Thymus (tissue), 11 donors: ENCODE measurements at regions not wholly inside any gene's neighbourhood (a gene's known extent, or its start where the extent isn't known, plus 50 kb on each side); places are given as distances from the start of the nearest gene placed in this dataset.

ENCODE experiments used
- DNase-seq, 9 donors: peaks; one replicate each; pipeline ENCODE4 v3.0.0-alpha.2; 2013; ENCODE audit warnings: low spot score in 9 of 9, low read depth in 6 of 9, missing footprints in 1 of 9
- H3K27ac ChIP-seq, 2 donors: one replicate each; pipeline ENCODE4 v1.5.1; 2013; ENCODE audit warnings: control low read depth in 1 of 2, low read depth in 1 of 2, low read length in 1 of 2, mild to moderate bottlenecking in 1 of 2, moderate library complexity in 1 of 2
- H3K27me3 ChIP-seq, 2 donors: one replicate each; pipeline ENCODE4 v1.5.1; 2013; ENCODE audit warnings: low read length in 1 of 2; ENCODE audit not compliant: control insufficient read depth in 2 of 2, insufficient read depth in 1 of 2
- H3K36me3 ChIP-seq, 2 donors: one replicate each; pipeline ENCODE4 v1.5.1; 2013; ENCODE audit warnings: low read length in 1 of 2, mild to moderate bottlenecking in 1 of 2, moderate library complexity in 1 of 2; ENCODE audit not compliant: control insufficient read depth in 2 of 2, insufficient read depth in 2 of 2
- H3K4me1 ChIP-seq, 2 donors: one replicate each; pipeline ENCODE4 v1.5.1; 2013; ENCODE audit warnings: low read length in 2 of 2; ENCODE audit not compliant: control insufficient read depth in 2 of 2, insufficient read depth in 2 of 2
- H3K4me3 ChIP-seq, 2 donors: one replicate each; pipeline ENCODE4 v1.5.1; 2013; ENCODE audit warnings: low read length in 2 of 2, control low read depth in 1 of 2, mild to moderate bottlenecking in 1 of 2
- H3K9me3 ChIP-seq, 2 donors: one replicate each; pipeline ENCODE4 v1.5.1; 2013; ENCODE audit warnings: low read length in 1 of 2, mild to moderate bottlenecking in 1 of 2; ENCODE audit not compliant: control insufficient read depth in 2 of 2, insufficient read depth in 1 of 2
- whole genome bisulfite sequencing: extraction: QIAGEN DNeasy Blood & Tissue Kit; methylation state at CpG from one replicate; pipeline ENCODE4 v1.1.7; 2013; 5-methylcytosine and 5-hydroxymethylcytosine counted together
- donor health status: healthy.

DNA sequence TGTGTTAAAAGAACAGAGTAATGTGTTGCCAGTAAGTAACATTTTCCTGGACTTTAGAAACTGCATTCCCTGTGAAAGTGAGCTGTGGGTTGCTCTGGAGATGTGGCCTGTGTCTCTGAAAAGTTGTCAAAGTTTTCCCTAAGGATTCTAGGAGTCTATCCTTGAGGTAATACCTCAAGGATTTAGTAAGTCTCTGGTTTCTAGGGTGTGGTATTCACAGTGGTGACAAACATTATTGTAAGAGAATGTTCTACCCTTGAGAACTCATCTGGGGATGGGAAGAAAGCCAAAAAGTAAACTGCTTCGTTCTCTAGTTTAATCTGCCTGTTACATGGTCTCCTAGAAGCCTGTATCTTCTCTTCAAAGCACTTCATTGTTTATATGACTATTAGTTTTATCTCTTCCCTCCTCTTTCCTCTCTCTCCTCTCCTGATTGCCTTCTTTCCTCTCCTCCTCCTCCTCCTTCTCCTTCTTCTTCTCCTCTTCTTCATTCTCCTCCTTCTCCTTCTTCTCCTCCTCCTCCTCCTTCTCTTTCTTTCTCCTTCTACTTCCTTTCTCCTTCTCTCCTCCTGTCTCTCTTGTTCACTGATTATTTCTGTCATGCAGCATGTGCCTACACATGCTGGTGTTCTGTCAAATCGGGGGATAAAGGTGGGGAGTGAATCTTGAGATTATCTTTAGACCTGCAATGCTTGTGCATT, 321.3 kb downstream of the PTTG2 start:
- Histone ChIP-seq H3K36me3 (no peaks in the 10 kb centered on the region), H3K27me3 (no peaks in the 10 kb centered on the region), H3K4me1 (no peaks in the 10 kb centered on the region), H3K9me3 (no peaks in the 10 kb centered on the region), H3K4me3 (no peak overlapping the region), H3K27ac (no peak overlapping the region)
- 87% methylated on average over 2 of the region's 2 CpGs for WGBS
- DNase-seq = no peak

GRCh38 chr4:38283724-38284123, 323.5 kb downstream of the PTTG2 start:
- no peaks in the 10 kb centered on the region for H3K36me3 ChIP-seq
- no peaks in the 10 kb centered on the region for H3K27me3 ChIP-seq
- H3K27ac ChIP-seq = no peak overlapping the region
- H3K9me3 ChIP-seq = no peaks in the 10 kb centered on the region
- DNase-seq = no peak
- H3K4me3 ChIP-seq = no peak overlapping the region
- no peaks in the 10 kb centered on the region for H3K4me1 ChIP-seq
- 95% methylated on average over 3 of the region's 3 CpGs for WGBS

DNA sequence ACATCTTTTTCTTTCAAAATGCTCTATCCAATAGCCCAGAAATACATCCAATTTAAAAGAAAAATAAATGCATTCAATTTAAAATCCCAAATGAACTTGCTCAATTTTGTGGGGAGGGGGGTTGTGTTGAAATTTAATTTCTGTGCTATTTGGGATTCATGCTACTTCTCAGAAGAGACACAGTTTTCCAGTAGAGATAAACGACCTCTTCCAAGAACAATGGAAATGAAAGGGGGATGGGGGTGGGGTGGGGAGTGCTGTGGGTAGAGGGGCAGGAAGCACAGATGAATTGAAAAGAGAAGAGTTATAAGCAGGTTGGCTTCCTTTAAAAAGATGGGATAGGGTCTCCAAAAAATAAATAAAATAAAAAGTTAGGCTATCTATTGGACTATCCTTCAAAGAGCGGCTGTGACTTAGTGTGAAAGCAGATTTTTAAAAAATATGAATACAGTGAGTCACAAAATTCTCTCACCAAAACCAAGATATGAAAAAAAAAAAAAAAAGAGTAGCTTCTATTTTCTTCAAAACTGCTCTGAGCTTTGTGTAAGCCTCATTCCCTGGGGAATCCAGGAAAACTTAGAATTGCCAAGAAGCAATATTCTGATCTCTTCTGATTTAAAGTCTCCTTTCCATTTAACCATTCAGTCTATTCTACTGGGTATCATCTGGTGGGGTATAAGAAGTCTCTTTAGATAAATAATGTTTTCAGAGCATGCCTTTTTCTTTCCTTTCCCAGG, 324.3 kb downstream of the PTTG2 start:
- Histone ChIP-seq H3K4me1 (no peaks in the 10 kb centered on the region), H3K27ac (no peak overlapping the region), H3K9me3 (no peaks in the 10 kb centered on the region), H3K36me3 (no peaks in the 10 kb centered on the region), H3K27me3 (no peaks in the 10 kb centered on the region), H3K4me3 (no peak overlapping the region)
- DNase-seq = no peak
- 63% methylated on average over 2 of the region's 2 CpGs for WGBS

DNA sequence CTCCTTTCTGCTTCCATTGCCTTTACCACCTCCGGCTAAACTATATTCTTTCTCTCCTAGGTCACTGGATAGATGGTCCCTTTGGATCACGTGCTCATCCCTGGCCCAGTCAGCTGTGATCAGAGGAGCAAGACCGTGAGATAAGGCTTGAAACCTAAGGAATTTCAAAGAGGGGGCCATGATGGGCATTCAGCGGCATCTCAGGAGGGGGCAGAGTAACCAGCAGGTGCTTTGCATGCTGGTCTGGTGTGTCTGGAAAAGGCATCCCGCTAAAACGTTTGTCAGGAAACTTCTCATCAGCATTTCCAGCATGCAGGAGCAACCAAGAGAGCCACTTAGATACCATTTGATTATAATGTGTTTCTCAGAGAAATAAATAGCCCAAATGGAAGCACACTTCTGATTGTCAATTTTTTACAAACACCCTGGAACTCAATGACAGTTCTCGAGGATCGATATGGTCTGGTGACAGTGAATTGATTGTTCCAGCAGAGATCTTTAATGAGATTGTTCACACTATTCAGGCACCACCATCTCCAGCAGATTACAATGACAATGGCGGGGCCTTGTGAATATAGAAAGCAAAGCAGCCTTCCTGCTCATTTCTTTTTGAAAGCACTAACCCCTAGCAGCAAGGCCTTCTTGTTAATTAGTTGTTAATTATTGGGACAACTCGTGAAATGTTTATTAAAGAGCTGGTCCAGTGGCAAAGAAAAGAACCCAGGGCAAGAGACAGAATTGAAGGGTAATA, 327.1 kb downstream of the PTTG2 start:
- no peaks in the 10 kb centered on the region for H3K9me3 ChIP-seq
- no peaks in the 10 kb centered on the region for H3K27me3 ChIP-seq
- no peaks in the 10 kb centered on the region for H3K4me1 ChIP-seq
- no peak for DNase-seq
- H3K36me3 ChIP-seq = no peaks in the 10 kb centered on the region
- H3K27ac ChIP-seq = no peak overlapping the region
- 96% methylated on average over 10 of the region's 10 CpGs for WGBS
- H3K4me3 ChIP-seq = no peak overlapping the region

DNA sequence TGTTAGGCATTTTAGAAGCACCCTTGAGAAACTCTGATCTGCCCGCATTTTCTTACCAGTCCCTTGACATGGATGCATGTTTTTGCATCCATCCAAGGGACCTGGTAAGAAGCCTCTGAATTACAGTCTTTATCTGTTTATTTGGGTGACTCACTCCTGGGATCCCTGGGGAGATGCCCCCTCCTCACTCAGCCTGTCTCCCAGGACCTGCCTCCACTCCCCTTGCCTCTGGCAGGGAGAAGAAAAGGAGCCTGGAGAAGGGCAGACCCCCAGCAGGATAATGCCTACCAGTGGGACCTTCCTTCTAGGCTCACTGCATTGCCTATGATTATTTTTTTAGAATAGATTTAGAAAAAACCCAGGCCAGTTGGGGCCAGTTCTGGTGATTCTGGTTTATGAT, 329.4 kb downstream of the PTTG2 start:
- Histone ChIP-seq H3K9me3 (no peaks in the 10 kb centered on the region), H3K36me3 (no peaks in the 10 kb centered on the region), H3K27ac (no peak overlapping the region), H3K27me3 (no peaks in the 10 kb centered on the region), H3K4me1 (no peaks in the 10 kb centered on the region), H3K4me3 (no peak overlapping the region)
- DNase-seq = no peak
- 98% methylated on average over 1 of the region's 1 CpG for WGBS

- 34% methylated on average over 3 of the region's 3 CpGs for WGBS
- H3K27me3 ChIP-seq = no peaks in the 10 kb centered on the region
- no peak overlapping the region for H3K27ac ChIP-seq
- DNase-seq = no peak
- H3K4me3 ChIP-seq = no peak overlapping the region
- no peaks in the 10 kb centered on the region for H3K36me3 ChIP-seq
- H3K9me3 ChIP-seq = no peaks in the 10 kb centered on the region
- H3K4me1 ChIP-seq = no peaks in the 10 kb centered on the region
These were observed 330.2 kb downstream of the PTTG2 start for GRCh38 chr4:38290366-38290765.

GRCh38 chr4:38290914-38291313, 330.7 kb downstream of the PTTG2 start:
- H3K36me3 ChIP-seq = no peaks in the 10 kb centered on the region
- no peak overlapping the region for H3K27ac ChIP-seq
- no peaks in the 10 kb centered on the region for H3K4me1 ChIP-seq
- WGBS = 76% methylated on average over 1 of the region's 1 CpG
- DNase-seq = no peak
- H3K9me3 ChIP-seq = no peaks in the 10 kb centered on the region
- H3K4me3 ChIP-seq = no peak overlapping the region
- no peaks in the 10 kb centered on the region for H3K27me3 ChIP-seq

GRCh38 chr4:38292529-38292928, 332.3 kb downstream of the PTTG2 start:
- Histone ChIP-seq H3K27ac (no peak overlapping the region), H3K36me3 (no peaks in the 10 kb centered on the region), H3K27me3 (no peaks in the 10 kb centered on the region), H3K4me3 (no peak overlapping the region), H3K9me3 (no peaks in the 10 kb centered on the region), H3K4me1 (no peaks in the 10 kb centered on the region)
- WGBS = 99% methylated on average over 1 of the region's 1 CpG
- no peak for DNase-seq

GRCh38 chr4:38294238-38294637, 334.0 kb downstream of the PTTG2 start:
- peaks cover 2 to 6% of the 10 kb centered on the region in 2 donors for H3K9me3 ChIP-seq
- H3K36me3 ChIP-seq = no peaks in the 10 kb centered on the region
- no peak for DNase-seq
- H3K4me1 ChIP-seq = no peaks in the 10 kb centered on the region
- WGBS = 96% methylated on average over 1 of the region's 1 CpG
- no peak overlapping the region for H3K4me3 ChIP-seq
- no peaks in the 10 kb centered on the region for H3K27me3 ChIP-seq
- no peak overlapping the region for H3K27ac ChIP-seq
